SK-N-MC (cell line): ENCODE measurements at regions not wholly inside any gene's neighbourhood (a gene's known extent, or its start where the extent isn't known, plus 50 kb on each side); places are given as distances from the start of the nearest gene placed in this dataset.

Experiments used
- DNase-seq: peaks from one replicate; pipeline ENCODE4 v3.0.0-alpha.2; 2011; ENCODE audit warnings: low read depth, low spot score
- H3K27ac ChIP-seq: fragments of 200-600 bp; sonication (generic); 2 replicates; pipeline ENCODE4 v1.5.1; 2016; ENCODE audit warnings: mixed run types
- H3K36me3 ChIP-seq: fragments of 200-600 bp; sonication (generic); 2 replicates; pipeline ENCODE4 v1.6.1; 2017; ENCODE audit warnings: antibody characterized with exemption, low read length, mixed read lengths; ENCODE audit not compliant: insufficient read depth
- H3K4me3 ChIP-seq: fragments of 200-600 bp; sonication (generic); 2 replicates; pipeline ENCODE4 v1.5.1; 2016
- H3K9ac ChIP-seq: fragments of 200-600 bp; sonication (generic); 2 replicates; pipeline ENCODE4 v1.8.0; 2017; ENCODE audit warnings: mixed run types, mixed read lengths; ENCODE audit not compliant: insufficient read length
- H3K9me3 ChIP-seq: fragments of 200-600 bp; sonication (generic); 2 replicates; pipeline ENCODE4 v1.6.1; 2017; ENCODE audit warnings: low read depth, mild to moderate bottlenecking, antibody characterized with exemption, low read length, moderate library complexity, mixed read lengths
- EZH2 ChIP-seq: fragments of 200-600 bp; sonication (generic); IDR thresholded peaks from one replicate; pipeline ENCODE4 v1.6.1; 2017; ENCODE audit warnings: antibody characterized with exemption
- FOXP2 ChIP-seq: optimal IDR thresholded peaks from 2 replicates; pipeline ENCODE3; 2011; ENCODE audit warnings: mild to moderate bottlenecking, moderate library complexity; ENCODE audit not compliant: insufficient read depth; ENCODE audit errors: extremely low read length, control extremely low read depth
- POLR2AphosphoS5 ChIP-seq: IDR thresholded peaks from 2 replicates; pipeline ENCODE4 v1.6.1; 2012; ENCODE audit warnings: mild to moderate bottlenecking, low read depth, low read length, borderline replicate concordance

DNA sequence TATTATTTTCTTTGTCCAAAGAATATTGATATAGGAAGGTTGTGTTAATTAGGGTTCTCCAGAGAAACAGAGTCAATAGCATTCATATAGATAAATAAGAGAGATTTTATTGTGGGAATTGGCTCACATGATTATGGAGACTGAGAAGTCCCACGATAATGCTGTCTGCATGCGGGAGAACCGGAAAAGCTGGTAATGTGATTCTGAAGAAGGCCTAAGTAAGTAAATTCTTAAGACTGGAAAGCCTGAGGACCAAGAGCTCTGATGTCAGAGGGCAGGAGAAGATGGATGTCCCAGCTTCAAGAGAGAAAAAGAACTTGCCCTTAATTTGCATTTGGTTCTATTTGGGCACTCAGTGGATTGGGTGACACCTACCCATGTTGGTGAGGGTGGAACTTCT, 307.4 kb upstream of the C9orf72 start:
- DNase-seq, result no peak
- TF ChIP-seq POLR2AphosphoS5, result no peak
- TF ChIP-seq EZH2, result no peak
- no peak for TF ChIP-seq FOXP2
- Histone ChIP-seq H3K4me3 (no peak overlapping the region), H3K27ac (no peak overlapping the region), H3K36me3 (no peaks in the 10 kb centered on the region), H3K9ac (no peak overlapping the region), H3K9me3 (peaks cover 6% of the 10 kb centered on the region; the same call in 1 of the 2 replicates)

DNA sequence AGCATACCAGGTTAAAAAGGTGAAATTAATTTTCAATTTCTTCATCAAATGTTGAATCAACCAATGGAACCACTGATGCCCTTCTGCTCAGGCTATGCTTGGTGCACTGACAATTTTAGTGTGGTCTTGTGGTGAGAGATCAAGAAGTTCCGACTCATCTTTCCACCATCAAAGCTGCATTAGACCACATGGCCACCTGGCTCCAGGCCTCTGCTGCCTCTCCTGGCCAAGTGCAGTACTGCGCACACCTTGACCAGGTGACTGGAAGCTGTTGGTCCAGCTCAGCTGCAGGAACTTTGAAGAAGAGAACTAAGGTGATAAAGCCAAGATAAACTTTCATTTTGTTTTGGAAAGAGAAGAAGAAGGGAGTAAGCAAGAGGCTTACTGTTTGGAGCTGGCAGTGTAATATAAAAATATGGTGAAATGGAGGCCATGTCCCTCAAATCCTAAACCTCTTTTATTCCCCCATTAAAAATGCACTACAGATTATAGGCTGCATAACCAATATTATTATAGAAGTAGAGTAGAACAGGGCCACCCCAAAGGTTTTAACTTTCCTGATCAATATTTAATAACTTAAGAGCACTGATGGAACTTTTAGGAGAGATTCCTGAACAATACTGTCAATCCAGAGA, 315.5 kb upstream of the C9orf72 start:
- TF ChIP-seq EZH2, result no peak
- no peak for TF ChIP-seq POLR2AphosphoS5
- no peak for TF ChIP-seq FOXP2
- H3K27ac ChIP-seq, result no peak overlapping the region
- H3K9ac ChIP-seq, result no peak overlapping the region
- peaks cover 6% of the 10 kb centered on the region; the same call in 1 of the 2 replicates for H3K9me3 ChIP-seq
- H3K36me3 ChIP-seq, result no peaks in the 10 kb centered on the region
- DNase-seq, result no peak
- no peak overlapping the region for H3K4me3 ChIP-seq

DNA sequence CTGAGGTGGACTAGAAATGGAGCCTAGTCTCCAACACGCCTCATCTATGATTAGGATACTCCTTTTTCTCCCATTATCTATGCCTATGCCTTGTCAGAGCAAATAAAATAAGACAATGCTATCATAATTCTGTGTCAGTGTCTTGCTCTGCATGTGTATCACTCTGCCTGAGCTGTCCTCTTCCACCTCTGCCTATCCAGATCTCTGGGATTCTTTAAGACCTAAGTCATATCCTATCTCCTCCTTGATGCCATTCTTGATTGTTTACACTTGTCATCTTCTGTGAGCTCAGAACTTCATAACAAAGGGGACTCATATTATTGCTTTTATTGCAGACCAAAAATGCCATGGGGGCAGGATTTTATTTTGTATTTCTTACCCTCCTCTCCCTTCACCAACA, 351.2 kb upstream of the C9orf72 start:
- TF ChIP-seq FOXP2 (no peak), EZH2 (no peak), POLR2AphosphoS5 (no peak)
- Histone ChIP-seq H3K4me3 (no peak overlapping the region), H3K27ac (no peak overlapping the region), H3K9me3 (no peaks in the 10 kb centered on the region), H3K9ac (no peak overlapping the region), H3K36me3 (no peaks in the 10 kb centered on the region)
- no peak for DNase-seq

DNA sequence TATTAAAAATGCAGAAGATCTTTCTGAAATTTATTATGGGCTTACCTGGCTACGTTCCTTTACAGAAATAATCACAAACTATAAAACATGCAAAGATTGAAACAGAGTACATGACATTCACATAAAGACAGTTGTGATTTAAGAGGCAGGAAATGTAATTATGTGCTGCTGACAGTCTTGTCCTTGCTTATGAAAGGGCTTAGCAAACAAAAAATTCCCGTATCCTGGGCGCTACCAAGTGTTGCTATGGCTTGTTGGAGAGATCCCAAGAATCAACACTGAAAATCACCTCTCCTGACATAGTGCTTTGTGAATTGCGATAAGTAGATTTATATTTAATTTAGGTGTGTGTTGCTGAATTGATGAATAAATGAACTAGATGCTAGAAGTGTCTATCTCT, 352.5 kb upstream of the C9orf72 start:
- Histone ChIP-seq H3K27ac (no peak overlapping the region), H3K36me3 (no peaks in the 10 kb centered on the region), H3K9me3 (no peaks in the 10 kb centered on the region), H3K4me3 (no peak overlapping the region), H3K9ac (no peak overlapping the region)
- no peak for DNase-seq
- TF ChIP-seq EZH2 (no peak), POLR2AphosphoS5 (no peak), FOXP2 (no peak)

DNA sequence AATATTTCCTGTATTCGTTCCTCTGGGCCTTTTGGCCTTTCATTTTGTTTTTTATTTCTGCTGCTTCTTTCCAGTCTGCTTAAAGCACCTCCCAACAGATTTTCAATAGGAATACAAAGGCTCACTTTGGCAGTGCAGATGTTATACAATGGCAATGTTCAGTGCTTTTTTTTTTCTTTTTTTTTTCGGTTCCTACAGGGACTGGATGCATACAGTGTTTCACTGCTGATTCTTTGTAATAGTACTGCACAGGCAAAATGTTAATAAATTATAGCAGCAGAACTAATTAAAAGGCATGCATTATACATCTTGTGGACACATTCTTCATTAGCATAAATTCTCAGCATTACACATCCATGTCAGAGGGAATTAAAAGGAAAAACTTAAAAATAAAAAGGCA, 356.6 kb upstream of the C9orf72 start:
- Histone ChIP-seq H3K27ac (no peak overlapping the region), H3K4me3 (no peak overlapping the region), H3K9ac (no peak overlapping the region), H3K36me3 (no peaks in the 10 kb centered on the region), H3K9me3 (no peaks in the 10 kb centered on the region)
- DNase-seq, result no peak
- TF ChIP-seq FOXP2 (no peak), EZH2 (no peak), POLR2AphosphoS5 (no peak)

DNA sequence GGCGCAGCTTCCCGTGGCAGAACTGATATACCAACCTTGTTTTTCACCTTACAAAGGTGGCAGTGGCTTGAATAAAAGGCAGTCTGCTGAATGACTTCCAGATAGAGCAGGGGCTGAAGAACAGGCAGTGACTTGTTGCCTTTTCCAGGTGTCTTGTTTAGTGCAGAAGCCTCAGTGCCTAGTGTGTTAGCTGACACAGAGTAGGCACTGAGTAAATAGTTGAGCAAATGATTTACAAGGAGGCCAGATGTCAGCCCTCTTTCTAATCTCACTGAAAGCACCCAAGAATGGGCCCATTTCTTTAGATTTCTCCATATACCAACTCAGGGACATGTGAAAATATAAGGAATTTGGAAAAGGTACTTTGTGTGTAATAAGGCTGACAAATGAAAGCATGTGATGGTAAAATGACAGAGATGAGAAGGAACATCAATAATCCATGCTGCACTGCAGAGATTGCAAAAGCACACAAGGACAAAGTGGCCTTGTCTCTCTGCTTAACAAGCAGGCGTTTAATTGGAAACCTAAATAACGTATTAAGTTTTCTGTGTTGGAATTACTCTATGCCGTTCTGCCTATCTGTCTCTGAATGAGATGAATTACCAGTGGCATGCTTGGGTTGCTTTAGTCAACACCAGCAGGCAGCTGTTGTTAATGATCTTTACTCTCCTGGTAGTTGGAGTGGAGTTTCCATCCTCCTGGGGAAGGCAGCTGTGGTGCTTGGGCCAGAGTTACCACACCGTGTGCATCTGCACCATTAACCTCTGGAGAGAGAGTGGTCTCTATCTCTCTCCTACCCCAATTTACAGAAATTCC, 360.1 kb upstream of the C9orf72 start:
- H3K4me3 ChIP-seq, result no peak overlapping the region

DNA sequence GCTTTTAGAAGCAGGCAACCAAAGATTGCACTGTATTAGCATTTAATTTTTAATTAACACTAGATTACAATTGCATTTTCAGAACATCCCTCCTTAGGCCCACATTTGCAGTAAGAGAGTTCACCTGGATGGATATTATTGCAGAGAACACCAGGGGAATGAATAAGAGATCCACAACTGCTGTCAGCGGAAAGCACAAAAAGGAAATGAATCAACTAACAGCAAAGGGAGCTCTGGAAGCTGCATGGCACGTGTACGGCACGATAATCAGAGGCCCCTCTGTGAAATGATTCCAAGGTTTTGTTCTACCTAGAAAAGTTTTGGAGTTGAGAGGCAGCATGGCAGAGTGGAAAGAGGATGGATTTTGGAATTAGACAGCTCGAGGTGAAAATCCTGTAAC, 361.2 kb upstream of the C9orf72 start:
- Histone ChIP-seq H3K36me3 (no peaks in the 10 kb centered on the region), H3K27ac (no peak overlapping the region), H3K9me3 (no peaks in the 10 kb centered on the region), H3K4me3 (no peak overlapping the region), H3K9ac (no peak overlapping the region)
- TF ChIP-seq EZH2 (no peak), FOXP2 (no peak), POLR2AphosphoS5 (no peak)
- no peak for DNase-seq

More for the DNA sequence above, 360.1 kb upstream of the C9orf72 start:
- no peak overlapping the region for H3K9ac ChIP-seq
- DNase-seq, result no peak
- no peaks in the 10 kb centered on the region for H3K9me3 ChIP-seq
- H3K27ac ChIP-seq, result no peak overlapping the region
- no peaks in the 10 kb centered on the region for H3K36me3 ChIP-seq
- TF ChIP-seq POLR2AphosphoS5, result no peak
- no peak for TF ChIP-seq EZH2
- TF ChIP-seq FOXP2, result no peak

DNA sequence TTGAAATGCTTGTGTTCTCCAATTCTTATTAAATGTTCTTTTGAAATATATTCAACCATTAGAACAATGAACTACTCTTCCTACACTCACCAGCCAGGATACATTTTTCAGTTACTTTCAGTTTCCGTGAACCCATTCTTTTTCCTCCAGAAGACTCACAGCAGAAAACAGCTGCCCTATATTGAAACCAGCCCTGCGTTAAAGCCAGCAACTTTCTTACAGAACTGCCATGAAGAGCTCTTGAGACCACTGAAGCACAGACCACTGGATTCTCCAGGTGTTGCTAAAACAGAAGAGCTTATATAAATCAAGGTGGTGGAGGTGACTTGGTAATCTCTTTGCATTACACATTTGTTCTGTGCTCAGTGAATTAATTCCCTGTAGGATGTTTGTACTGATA, 365.9 kb upstream of the C9orf72 start:
- Histone ChIP-seq H3K27ac (no peak overlapping the region), H3K36me3 (no peaks in the 10 kb centered on the region), H3K9ac (no peak overlapping the region), H3K9me3 (no peaks in the 10 kb centered on the region), H3K4me3 (no peak overlapping the region)
- DNase-seq, result no peak
- no peak for TF ChIP-seq EZH2
- no peak for TF ChIP-seq POLR2AphosphoS5
- no peak for TF ChIP-seq FOXP2

DNA sequence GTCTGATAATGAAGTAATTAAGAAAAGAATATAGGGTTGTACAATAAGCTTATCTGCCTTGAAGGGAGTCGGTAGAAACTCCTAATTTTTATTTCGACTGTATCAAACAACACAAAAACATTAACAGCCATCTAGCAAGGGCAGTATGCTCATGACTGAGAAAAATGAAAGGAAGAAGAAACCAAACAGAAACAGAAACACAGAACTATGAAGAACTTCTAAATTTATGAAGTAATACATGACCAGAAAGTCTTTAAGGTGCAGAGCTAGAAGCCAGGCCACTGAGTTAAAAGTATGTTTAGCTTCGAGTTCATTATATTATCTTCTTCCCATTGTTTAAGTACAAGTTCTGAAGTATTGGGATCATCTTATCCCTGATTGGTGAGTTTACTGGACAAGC, 367.3 kb upstream of the C9orf72 start:
- no peak overlapping the region for H3K27ac ChIP-seq
- no peak for DNase-seq
- no peak overlapping the region for H3K4me3 ChIP-seq
- H3K9me3 ChIP-seq, result no peaks in the 10 kb centered on the region
- H3K36me3 ChIP-seq, result no peaks in the 10 kb centered on the region
- H3K9ac ChIP-seq, result no peak overlapping the region
- TF ChIP-seq EZH2, result no peak
